ENCODE measurements at regions not wholly inside any gene's neighbourhood (a gene's known extent, or its start where the extent isn't known, plus 50 kb on each side); places are given as distances from the start of the nearest gene placed in this dataset.

GRCh38 chr11:45095691-45096010 lies 50.8 kb upstream of the PRDM11 start:
- no peaks in the 10 kb centered on the region for H3K9me3 Mint-ChIP-seq
- no peak overlapping the region for H3K4me3 Mint-ChIP-seq
- H3K4me1 Mint-ChIP-seq (ENCODE audit: low read depth), result peaks cover 24% of the 10 kb centered on the region
- peaks cover 4% of the 10 kb centered on the region for H3K27me3 Mint-ChIP-seq (ENCODE audit: low read depth)
- DNase-seq (no peak), ATAC-seq (no peak)
- H3K36me3 Mint-ChIP-seq (ENCODE audit: insufficient read depth), result no peaks in the 10 kb centered on the region

DNA sequence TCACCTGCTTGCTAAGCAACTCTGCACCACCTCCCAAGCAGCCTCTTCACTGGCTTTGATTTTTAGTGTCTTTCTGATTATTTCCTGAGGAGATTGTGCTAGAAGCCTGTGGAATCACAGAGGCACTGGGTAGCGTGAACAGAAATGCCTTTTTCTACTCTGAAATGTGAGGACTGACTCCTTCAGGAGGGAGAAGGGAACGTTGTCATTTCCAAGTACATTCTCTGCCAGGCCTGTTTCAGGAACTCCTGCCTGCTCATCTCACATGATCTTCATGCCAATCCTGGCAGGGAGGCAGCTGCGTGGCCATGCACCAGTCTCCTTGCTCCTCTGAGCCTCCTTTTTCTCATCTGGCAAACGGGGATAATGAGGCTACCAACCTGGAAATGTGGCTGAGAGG lies 49.8 kb upstream of the PRDM11 start:
- peaks cover 4% of the 10 kb centered on the region for H3K27me3 Mint-ChIP-seq (ENCODE audit: low read depth)
- H3K4me1 Mint-ChIP-seq (ENCODE audit: low read depth), result peaks cover 28% of the 10 kb centered on the region
- no peaks in the 10 kb centered on the region for H3K9me3 Mint-ChIP-seq
- H3K4me3 Mint-ChIP-seq, result no peak overlapping the region
- no peak for ATAC-seq
- no peaks in the 10 kb centered on the region for H3K36me3 Mint-ChIP-seq (ENCODE audit: insufficient read depth)
- no peak for DNase-seq
